HG02852 (cell line): ENCODE measurements at regions not wholly inside any gene's neighbourhood (a gene's known extent, or its start where the extent isn't known, plus 50 kb on each side); places are given as distances from the start of the nearest gene placed in this dataset.
A peak's percentile ranks its signal among the peaks of the same experiment; 100 is the strongest.

ENCODE experiments used
- ATAC-seq: cut with Tn5 transposase; IDR thresholded peaks from one replicate; pipeline ENCODE4 v1.9.1; 2021; ENCODE audit warnings: mild to moderate bottlenecking, moderate library complexity; ENCODE audit not compliant: unreplicated experiment

DNA sequence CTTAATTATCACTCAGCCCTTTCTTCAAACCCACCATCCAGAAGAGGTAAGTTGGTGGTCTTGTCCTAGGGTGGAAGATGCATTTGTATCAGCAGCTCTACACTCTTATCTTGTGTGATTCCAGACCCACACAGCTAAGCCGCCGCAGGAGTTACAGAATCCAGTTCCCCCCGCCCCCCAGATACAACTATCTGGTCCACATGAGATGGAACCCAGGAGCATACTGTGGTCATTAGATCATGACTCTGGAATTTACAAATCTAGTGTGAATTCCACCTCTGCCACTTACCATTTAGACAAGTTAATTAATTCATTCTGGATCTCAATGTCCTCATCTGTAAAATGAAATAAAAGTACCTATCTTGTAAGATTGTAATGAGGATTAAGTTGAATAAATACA lies 486.4 kb downstream of the BCL11A start:
- ATAC-seq = no peak

- ATAC-seq = no peak
Measured at GRCh38 chr2:60066096-60066839, 487.2 kb downstream of the BCL11A start.

DNA sequence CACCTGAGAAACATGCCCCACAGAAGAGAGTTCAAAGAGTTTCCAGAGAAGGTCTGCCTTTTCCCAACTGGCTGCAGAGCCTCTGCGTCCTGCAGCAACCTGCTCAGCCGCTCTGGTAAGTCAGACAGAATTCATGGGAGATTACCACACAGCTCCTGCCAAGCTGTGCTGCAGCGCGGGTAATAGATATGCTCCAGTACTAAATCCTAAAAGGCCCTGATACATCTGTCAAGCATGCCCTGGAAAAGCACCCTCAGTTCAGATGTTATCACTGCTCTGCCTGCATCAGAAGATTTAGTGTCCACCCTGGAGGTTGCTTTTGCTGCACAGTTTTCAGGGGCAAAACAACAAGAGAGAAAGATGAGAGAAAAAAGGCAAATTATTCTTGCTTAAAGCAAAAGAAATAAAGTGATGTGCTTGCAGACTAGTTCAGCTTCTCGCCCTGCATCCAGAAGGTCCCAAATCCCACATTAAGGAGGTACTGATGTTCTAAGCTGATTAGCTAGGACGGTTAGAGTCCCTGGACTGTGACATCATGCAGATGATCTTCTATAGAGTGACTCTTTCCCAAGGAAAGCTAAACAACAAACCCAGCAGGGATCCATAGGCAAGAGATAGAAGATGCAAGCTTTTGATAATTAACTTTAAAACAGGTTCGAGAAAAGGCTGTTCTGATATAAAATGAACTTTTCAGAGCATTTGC lies 488.6 kb downstream of the BCL11A start:
- no peak for ATAC-seq

- peak; percentile 80 for ATAC-seq
Measured at GRCh38 chr2:60058781-60059180, 494.7 kb downstream of the BCL11A start.

- no peak for ATAC-seq
Measured at GRCh38 chr2:60054571-60055340, 498.7 kb downstream of the BCL11A start.

- no peak for ATAC-seq
Measured at GRCh38 chr2:60053791-60054190, 499.7 kb downstream of the BCL11A start.

DNA sequence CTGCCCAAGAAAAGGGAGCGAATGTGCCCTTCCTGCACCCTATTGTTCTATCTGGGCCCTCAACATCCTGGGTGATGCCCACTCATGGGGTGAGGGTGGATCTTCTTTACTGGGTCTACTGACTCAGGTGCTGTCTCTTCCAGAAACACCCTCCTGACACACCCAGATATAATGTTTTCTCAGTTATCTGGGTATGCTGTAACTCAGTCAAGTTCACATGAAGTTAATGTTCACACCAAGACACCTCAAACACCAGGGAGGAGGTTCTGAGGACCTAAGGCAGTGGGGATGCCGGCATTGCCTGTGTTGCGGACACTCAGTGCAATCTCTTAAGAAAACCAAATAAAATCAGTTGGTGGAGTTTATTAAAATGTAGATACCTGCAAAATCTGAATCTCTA lies 500.9 kb downstream of the BCL11A start:
- ATAC-seq = no peak

DNA sequence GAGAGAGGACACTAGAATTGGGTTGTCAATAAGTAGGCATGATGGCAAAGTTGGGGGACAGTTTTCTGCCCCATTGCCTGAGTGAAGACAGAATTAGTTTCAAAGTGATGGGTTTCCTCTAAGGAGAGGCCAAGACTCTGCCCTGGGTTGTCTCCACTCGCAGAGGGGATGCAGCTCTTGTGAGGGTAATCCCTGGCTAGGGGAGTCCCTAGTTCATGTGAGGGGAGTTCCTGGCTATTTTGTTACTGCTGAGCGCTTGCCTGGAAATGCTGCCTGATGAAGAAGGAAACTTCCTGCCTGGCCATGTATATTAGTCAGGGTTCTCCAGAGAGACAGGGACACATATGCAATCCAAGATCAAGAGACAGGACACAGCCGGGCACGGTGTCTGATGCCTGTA lies 501.5 kb downstream of the BCL11A start:
- ATAC-seq = peak; percentile 68

DNA sequence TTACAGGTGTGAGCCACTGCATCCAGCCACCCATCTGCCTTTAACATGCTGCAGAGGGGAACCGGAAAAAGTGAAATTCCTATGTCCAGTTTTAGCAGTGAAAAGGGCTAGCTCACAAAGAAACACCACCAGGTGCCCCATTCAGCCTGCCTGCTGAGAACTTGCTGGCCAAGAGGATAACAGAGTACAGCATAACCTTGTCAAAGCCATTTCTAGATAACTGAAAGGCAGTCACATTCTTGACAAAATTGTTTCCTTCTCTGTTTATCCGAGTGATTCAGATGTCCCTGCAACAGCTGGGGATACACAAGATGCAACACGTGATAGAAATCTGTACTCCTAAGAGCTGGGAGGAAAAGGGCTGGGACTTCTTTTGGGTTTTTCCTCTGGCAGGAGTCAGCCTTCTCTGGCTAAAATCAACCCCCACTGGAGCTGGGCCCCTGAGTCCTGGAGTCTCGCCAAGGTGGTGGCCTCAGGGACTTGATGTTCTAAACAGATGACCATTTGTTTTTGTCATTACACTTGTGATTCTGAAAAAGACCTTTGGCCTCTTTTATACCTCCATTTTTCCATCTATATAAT lies 505.4 kb downstream of the BCL11A start:
- no peak for ATAC-seq

DNA sequence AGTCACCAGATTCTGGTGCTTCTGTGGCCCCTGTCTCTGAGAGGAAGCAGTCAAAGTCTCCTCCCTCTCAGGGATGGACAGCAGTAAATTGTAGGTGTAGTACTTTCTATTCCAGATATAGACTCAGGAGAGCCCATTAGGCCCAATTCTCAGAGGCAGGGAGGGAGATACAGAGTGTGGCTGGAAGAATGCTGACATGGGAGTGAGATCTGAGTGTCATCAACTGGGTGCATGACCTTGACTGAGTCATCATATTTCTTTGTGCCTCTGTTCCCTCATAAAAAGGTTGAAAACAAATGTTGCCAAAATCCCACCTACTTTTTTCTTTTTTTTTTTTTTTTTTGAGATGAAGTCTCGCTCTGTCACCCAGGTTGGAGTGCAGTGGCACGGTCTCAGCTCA lies 506.1 kb downstream of the BCL11A start:
- ATAC-seq = no peak

- no peak for ATAC-seq
Measured at GRCh38 chr2:60046529-60046928, 506.9 kb downstream of the BCL11A start.

- no peak for ATAC-seq
Measured at GRCh38 chr2:60045456-60045855, 508.0 kb downstream of the BCL11A start.

- no peak for ATAC-seq
Measured at GRCh38 chr2:60044484-60044883, 509.0 kb downstream of the BCL11A start.

- ATAC-seq = no peak
Measured at GRCh38 chr2:60042023-60042422, 511.4 kb downstream of the BCL11A start.

- no peak for ATAC-seq
Measured at GRCh38 chr2:60033325-60033724, 520.1 kb downstream of the BCL11A start.

- ATAC-seq = no peak
Measured at GRCh38 chr2:60029566-60029883, 523.9 kb downstream of the BCL11A start.

DNA sequence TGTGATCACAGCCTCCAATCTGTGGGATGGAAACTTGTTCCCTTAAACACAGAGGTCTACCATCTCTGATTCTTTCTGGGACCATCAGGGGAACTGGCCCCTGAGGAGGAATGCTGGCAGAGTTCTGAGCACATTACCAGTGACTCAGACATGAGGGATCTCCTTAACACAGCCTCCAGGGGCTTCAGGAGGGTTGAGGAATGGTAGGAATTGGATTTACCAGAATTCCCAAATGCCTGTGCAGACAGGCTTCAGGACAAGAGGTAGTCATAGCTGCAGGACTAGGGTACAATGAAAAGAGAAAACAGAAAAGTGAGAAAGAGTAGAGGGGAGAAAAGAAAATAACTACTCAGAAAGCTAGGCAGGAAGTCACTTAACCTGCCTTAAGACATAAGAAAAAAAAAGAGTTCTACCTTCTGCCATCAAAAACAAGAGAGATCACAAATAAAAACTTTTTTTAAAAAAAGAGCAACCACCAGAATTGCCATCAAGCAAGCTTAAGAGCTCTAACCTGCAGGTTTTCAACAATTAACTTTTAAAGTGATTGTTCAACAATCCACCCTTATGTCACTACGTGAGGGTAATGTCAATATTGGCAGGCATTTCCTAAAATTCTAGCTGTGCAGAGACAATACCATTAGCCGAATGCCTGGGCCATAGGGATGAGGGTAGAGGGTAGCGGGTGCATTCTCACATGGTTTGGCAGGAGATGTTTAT lies 524.4 kb downstream of the BCL11A start:
- ATAC-seq = no peak

DNA sequence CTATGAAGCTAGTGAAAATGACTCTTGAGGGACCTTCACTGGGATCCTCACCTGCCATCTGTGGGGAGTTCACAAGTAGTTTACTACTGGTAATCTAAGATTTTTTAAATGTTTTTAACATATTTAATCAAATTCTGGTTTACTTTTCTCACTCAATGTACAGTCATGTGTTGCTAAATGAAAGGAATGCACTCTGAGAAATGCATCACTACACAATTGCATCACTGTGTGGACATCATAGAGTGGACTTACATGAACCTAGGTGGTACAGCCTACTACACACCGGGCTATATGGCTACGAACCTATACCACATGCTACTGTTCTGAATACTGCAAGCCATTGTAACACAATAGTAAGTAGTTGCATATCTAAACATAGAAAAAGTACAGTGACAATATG lies 528.0 kb downstream of the BCL11A start:
- no peak for ATAC-seq

DNA sequence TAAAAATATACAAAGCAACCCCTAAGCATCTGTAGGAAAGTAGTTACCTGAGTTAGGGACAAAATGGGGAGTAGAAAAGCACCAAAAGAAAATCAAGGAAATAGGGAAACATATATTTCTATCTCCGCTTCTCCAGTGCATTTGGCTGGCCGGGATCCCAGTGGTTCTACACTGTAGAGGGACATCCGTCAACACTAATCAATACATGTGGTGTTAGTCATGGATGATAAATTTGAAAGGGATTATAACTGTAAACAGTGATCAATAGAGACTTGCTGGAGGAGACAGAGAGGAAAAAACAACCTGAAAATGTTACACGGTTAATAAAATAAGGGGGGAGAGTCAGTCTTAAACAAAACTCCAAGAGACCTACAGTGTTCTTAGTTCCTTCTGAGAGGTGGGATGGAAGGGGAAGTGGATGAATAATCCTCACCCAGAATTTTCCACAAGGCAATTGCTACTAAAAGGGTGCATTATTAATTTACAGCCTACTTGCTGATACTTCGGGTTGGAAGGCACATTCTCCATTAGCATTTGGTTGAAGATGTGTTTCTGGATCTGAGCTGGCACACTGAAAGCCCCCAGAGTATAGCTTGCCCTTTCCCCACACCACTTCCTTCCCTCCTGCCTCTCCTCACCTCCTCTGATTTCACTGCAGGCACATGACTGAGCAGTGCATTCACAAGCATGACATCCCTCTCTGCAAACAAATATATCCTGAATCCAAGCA lies 530.0 kb downstream of the BCL11A start:
- no peak for ATAC-seq

GRCh38 chr2:60007671-60008070 lies 545.8 kb downstream of the BCL11A start:
- no peak for ATAC-seq
